ENCODE measurements at regions not wholly inside any gene's neighbourhood (a gene's known extent, or its start where the extent isn't known, plus 50 kb on each side); places are given as distances from the start of the nearest gene placed in this dataset.

DNA sequence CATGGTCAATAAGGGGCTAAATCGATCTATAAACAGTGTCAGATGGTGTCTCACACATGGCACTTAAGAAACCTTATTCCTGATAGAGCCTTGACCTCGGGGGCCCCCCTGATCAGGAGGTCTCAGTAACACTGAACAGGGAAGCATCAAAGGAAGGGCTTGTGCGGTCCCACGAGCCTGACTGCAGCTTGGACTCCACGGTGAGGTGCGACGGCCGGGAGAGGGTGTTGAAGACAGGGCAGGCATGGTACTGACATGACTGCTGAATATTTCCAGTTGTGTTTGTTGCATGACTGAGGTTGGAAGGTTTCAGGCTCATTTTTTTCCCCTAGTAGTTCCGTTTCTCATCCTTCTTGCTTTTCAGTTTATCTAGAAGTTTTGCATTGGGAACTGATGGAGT is 107.1 kb upstream of the JAG1 start (continued):
- TF ChIP-seq, protein P1, sequence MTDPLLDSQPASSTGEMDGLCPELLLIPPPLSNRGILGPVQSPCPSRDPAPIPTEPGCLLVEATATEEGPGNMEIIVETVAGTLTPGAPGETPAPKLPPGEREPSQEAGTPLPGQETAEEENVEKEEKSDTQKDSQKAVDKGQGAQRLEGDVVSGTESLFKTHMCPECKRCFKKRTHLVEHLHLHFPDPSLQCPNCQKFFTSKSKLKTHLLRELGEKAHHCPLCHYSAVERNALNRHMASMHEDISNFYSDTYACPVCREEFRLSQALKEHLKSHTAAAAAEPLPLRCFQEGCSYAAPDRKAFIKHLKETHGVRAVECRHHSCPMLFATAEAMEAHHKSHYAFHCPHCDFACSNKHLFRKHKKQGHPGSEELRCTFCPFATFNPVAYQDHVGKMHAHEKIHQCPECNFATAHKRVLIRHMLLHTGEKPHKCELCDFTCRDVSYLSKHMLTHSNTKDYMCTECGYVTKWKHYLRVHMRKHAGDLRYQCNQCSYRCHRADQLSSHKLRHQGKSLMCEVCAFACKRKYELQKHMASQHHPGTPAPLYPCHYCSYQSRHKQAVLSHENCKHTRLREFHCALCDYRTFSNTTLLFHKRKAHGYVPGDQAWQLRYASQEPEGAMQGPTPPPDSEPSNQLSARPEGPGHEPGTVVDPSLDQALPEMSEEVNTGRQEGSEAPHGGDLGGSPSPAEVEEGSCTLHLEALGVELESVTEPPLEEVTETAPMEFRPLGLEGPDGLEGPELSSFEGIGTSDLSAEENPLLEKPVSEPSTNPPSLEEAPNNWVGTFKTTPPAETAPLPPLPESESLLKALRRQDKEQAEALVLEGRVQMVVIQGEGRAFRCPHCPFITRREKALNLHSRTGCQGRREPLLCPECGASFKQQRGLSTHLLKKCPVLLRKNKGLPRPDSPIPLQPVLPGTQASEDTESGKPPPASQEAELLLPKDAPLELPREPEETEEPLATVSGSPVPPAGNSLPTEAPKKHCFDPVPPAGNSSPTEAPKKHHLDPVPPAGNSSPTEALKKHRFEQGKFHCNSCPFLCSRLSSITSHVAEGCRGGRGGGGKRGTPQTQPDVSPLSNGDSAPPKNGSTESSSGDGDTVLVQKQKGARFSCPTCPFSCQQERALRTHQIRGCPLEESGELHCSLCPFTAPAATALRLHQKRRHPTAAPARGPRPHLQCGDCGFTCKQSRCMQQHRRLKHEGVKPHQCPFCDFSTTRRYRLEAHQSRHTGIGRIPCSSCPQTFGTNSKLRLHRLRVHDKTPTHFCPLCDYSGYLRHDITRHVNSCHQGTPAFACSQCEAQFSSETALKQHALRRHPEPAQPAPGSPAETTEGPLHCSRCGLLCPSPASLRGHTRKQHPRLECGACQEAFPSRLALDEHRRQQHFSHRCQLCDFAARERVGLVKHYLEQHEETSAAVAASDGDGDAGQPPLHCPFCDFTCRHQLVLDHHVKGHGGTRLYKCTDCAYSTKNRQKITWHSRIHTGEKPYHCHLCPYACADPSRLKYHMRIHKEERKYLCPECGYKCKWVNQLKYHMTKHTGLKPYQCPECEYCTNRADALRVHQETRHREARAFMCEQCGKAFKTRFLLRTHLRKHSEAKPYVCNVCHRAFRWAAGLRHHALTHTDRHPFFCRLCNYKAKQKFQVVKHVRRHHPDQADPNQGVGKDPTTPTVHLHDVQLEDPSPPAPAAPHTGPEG (CRISPR knock-in tag; IDR thresholded peaks at IDR 0.05), result no peak
- TF ChIP-seq ZNF484 (CRISPR knock-in tag; IDR thresholded peaks at IDR 0.05; ENCODE audit: borderline replicate concordance, low read depth) (no peak), SRSF4 (IDR thresholded peaks at IDR 0.05; ENCODE audit: low read depth, low read length, poor library complexity, severe bottlenecking) (no peak), ZFP41 (CRISPR knock-in tag; IDR thresholded peaks at IDR 0.05; ENCODE audit: borderline replicate concordance) (no peak)

GRCh38 chr20:10781526-10781925 is 107.7 kb upstream of the JAG1 start:
- ChIA-PET CTCF (ENCODE audit: low intra/inter-chr PET ratio, low total read pairs) (no interaction called here), POLR2A (no interaction called here)
- no peak overlapping the region for H3K9ac ChIP-seq (ENCODE audit: insufficient read depth, low read depth, low read length)
- TF ChIP-seq KLF15 (CRISPR knock-in tag; IDR thresholded peaks at IDR 0.05; ENCODE audit: borderline replicate concordance) (no peak), STAT5B (CRISPR knock-in tag; IDR thresholded peaks at IDR 0.05) (no peak), PATZ1 (CRISPR knock-in tag; IDR thresholded peaks at IDR 0.05) (no peak), CBX2 (IDR thresholded peaks at IDR 0.05; ENCODE audit: low read depth, low read length) (no peak), CBX2 (CRISPR knock-in tag; IDR thresholded peaks at IDR 0.05; ENCODE audit: low read depth) (no peak), ZNF580 (CRISPR knock-in tag; IDR thresholded peaks at IDR 0.05; ENCODE audit: borderline replicate concordance, low read depth) (no peak), MBD4 (IDR thresholded peaks at IDR 0.05; ENCODE audit: borderline replicate concordance, low read length) (no peak)
- H3K9me3 ChIP-seq (ENCODE audit: low read length), result no peaks in the 10 kb centered on the region
- H3K4me3 ChIP-seq (replicated peaks in 1 of 3; ENCODE audit: insufficient read depth in 1 of 3, low read depth in 2 of 3, low read length in 3 of 3), result no peak overlapping the region
- H3K27ac ChIP-seq (ENCODE audit: extremely low read length, insufficient read depth, low read length), result no peak overlapping the region
- no peak overlapping the region for H3K4me2 ChIP-seq (ENCODE audit: low read depth, low read length)
- intact Hi-C loops (cut with micrococcal nuclease; ENCODE audit: unreplicated experiment), result loop anchor here (5.0 kb wide), 2 partner anchors 81 to 1006 kb away; no protein-coding TSS in a partner anchor
- no TSS peak for BruUV-seq (replicated peaks)
- no peaks in the 10 kb centered on the region for H4K20me1 ChIP-seq (ENCODE audit: insufficient read depth, low read length)
- H3K27me3 ChIP-seq (ENCODE audit: control insufficient read depth in 1 of 2, insufficient read depth in 2 of 2, low read length in 2 of 2), result peaks cover 0 to 10% of the 10 kb centered on the region in 2 experiments; a peak in 2 of 5 replicates
- no peak for DNase-seq (ENCODE audit: low spot score)
- in situ Hi-C loops (cut with HindIII; ENCODE audit: extremely low pct_ligation_motif_present, low pct_unique_long_range_greater_than_20kb), result no loop called here
- FAIRE-seq, result no peak
- peaks cover 16% of the 10 kb centered on the region for H3K4me1 ChIP-seq (ENCODE audit: insufficient read depth, low read length)
- H2AFZ ChIP-seq (ENCODE audit: low read length), result no peak overlapping the region
- no peaks in the 10 kb centered on the region for H3K36me3 ChIP-seq (replicated peaks in 1 of 2; ENCODE audit: control insufficient read depth in 1 of 2, insufficient read depth in 2 of 2, low read length in 2 of 2)
- no peak for ATAC-seq
- 91% methylated on average over 2 of the region's 3 CpGs for WGBS (ENCODE audit: low lambda C conversion rate)
- no peaks in the 10 kb centered on the region for H3K79me2 ChIP-seq (ENCODE audit: insufficient read depth, low read length)
